HCT116 (cell line): ENCODE measurements at regions not wholly inside any gene's neighbourhood (a gene's known extent, or its start where the extent isn't known, plus 50 kb on each side); places are given as distances from the start of the nearest gene placed in this dataset.

ENCODE experiments used
- ATAC-seq: fragments of 200-7000 bp; cut with Tn5 transposase; 2 replicates; pipeline ENCODE4 v1.9.1; 2020; ENCODE audit warnings: mild to moderate bottlenecking, moderate library complexity
- BruUV-seq: library from RNA; stranded (reverse); fragments of 400-500 nt; replicated peaks from 2 replicates; lab custom pipeline; 2021; lab: Mats Ljungman, UMichigan
- CTCF ChIA-PET: fragments of 300-600 bp; sonication (Branson Sonifier 250); formaldehyde crosslinking; loops from one replicate; lab custom pipeline; 2021; ENCODE audit warnings: antibody characterized with exemption; lab: Charles Lee
- POLR2A ChIA-PET: fragments of 300-600, 350-600 bp; sonication (Branson Sonifier 250); formaldehyde crosslinking; loops from one replicate; lab custom pipeline; 2021; ENCODE audit warnings: antibody characterized with exemption; lab: Charles Lee
- RAD21 ChIA-PET, 2 experiments: fragments of 300-600 bp; sonication (Branson Sonifier 250); formaldehyde crosslinking; loops; one replicate each; lab custom pipeline; 2023; ENCODE audit warnings: low total read pairs in 2 of 2; ENCODE audit not compliant: uncharacterized antibody in 2 of 2, unreplicated experiment in 2 of 2, low non-redundant PET in 1 of 2; lab: Charles Lee
- DNase-seq: peaks from one replicate; pipeline ENCODE4 v3.0.0-alpha.2; 2010; ENCODE audit warnings: low read depth, low spot score
- H2AFZ ChIP-seq: fragments of 200-600 bp; shearing (Covaris generic), sonication (generic); 2 replicates; pipeline ENCODE4 v1.6.1; 2017; ENCODE audit warnings: low read depth, mixed run types, mixed read lengths, antibody characterized with exemption, low read length; ENCODE audit not compliant: poor library complexity, severe bottlenecking
- H3K27ac ChIP-seq: 2 replicates; pipeline ENCODE4 v1.5.1; 2012; ENCODE audit warnings: low read depth, low read length
- H3K27me3 ChIP-seq: fragments of 200-600 bp; sonication (generic); 2 replicates; pipeline ENCODE4 v1.6.1; 2016; ENCODE audit warnings: mixed run types, low read length, mixed read lengths; ENCODE audit not compliant: insufficient read depth
- H3K36me3 ChIP-seq, 2 experiments: fragments of 200-500 bp in 1 of 2; fragments of 200-600 bp in 1 of 2; sonication (Bioruptor generic) in 1 of 2; sonication (generic) in 1 of 2; 2 replicates each; pipeline versions ENCODE4 v1.5.1 to v1.6.1; 2014 to 2016; ENCODE audit warnings: low read length in 2 of 2, inconsistent platforms in 1 of 2, mixed read lengths in 1 of 2, mixed run types in 1 of 2; ENCODE audit not compliant: insufficient read depth in 2 of 2, control insufficient read depth in 1 of 2
- H3K4me1 ChIP-seq, 2 experiments: fragments of 200-600 bp in 1 of 2; sonication (generic) in 1 of 2; 2 replicates each; pipeline versions ENCODE4 v1.5.1 to v1.6.1; 2012 to 2017; ENCODE audit warnings: low read length in 2 of 2, inconsistent platforms in 1 of 2, mild to moderate bottlenecking in 1 of 2, mixed read lengths in 1 of 2, mixed run types in 1 of 2, moderate library complexity in 1 of 2; ENCODE audit not compliant: insufficient read depth in 2 of 2, control insufficient read depth in 1 of 2
- H3K4me2 ChIP-seq: fragments of 200-600 bp; sonication (generic); 2 replicates; pipeline ENCODE4 v1.6.1; 2017; ENCODE audit warnings: mixed run types, low read length, mixed read lengths
- H3K4me3 ChIP-seq, 2 experiments: fragments of 200-600 bp in 1 of 2; sonication (generic) in 1 of 2; replicated peaks in 1 of 2; 2 replicates each; pipeline ENCODE4 v1.5.1; 2011 to 2016; ENCODE audit warnings: low read length in 2 of 2, control low read depth in 1 of 2, low read depth in 1 of 2, mild to moderate bottlenecking in 1 of 2, mixed read lengths in 1 of 2, mixed run types in 1 of 2
- H3K79me2 ChIP-seq: fragments of 200-600 bp; sonication (generic); 2 replicates; pipeline ENCODE4 v1.6.1; 2017; ENCODE audit warnings: mild to moderate bottlenecking, mixed run types, low read length, moderate library complexity, mixed read lengths; ENCODE audit not compliant: insufficient read depth
- H3K9ac ChIP-seq: fragments of 200-600 bp; sonication (generic); 2 replicates; pipeline ENCODE4 v1.6.1; 2016; ENCODE audit warnings: low read length, mixed read lengths
- H3K9me2 ChIP-seq: fragments of 200-600 bp; sonication (generic), shearing (Covaris generic); 2 replicates; pipeline ENCODE4 v1.6.1; 2017; ENCODE audit warnings: mixed run types, mild to moderate bottlenecking, moderate library complexity; ENCODE audit not compliant: insufficient read depth
- H3K9me3 ChIP-seq, 2 experiments: fragments of 200-500 bp in 1 of 2; fragments of 200-600 bp in 1 of 2; sonication (Bioruptor generic) in 1 of 2; sonication (generic) in 1 of 2; 2 replicates each; pipeline ENCODE4 v1.6.1; 2014 to 2017; ENCODE audit warnings: low read length in 2 of 2, mixed read lengths in 2 of 2, inconsistent platforms in 1 of 2, low read depth in 1 of 2, mild to moderate bottlenecking in 1 of 2, mixed run types in 1 of 2, moderate library complexity in 1 of 2; ENCODE audit not compliant: control insufficient read depth in 1 of 2, insufficient read depth in 1 of 2
- H4K20me1 ChIP-seq: fragments of 200-600 bp; sonication (generic), shearing (Covaris generic); 2 replicates; pipeline ENCODE4 v1.6.1; 2017; ENCODE audit warnings: mixed run types, mild to moderate bottlenecking, moderate library complexity; ENCODE audit not compliant: insufficient read depth
- ATF3 ChIP-seq: IDR thresholded peaks from 2 replicates; pipeline ENCODE4 v1.6.1; 2012
- CBX3 ChIP-seq: IDR thresholded peaks from 2 replicates; pipeline ENCODE4 v1.6.1; 2012; ENCODE audit warnings: low read depth
- CEBPB ChIP-seq: IDR thresholded peaks from 2 replicates; pipeline ENCODE4 v1.6.1; 2012; ENCODE audit warnings: low read depth
- EGR1 ChIP-seq: IDR thresholded peaks from 2 replicates; pipeline ENCODE4 v1.6.1; 2012; ENCODE audit warnings: low read depth
- ELF1 ChIP-seq: IDR thresholded peaks from 2 replicates; pipeline ENCODE4 v1.6.1; 2012; ENCODE audit warnings: low read depth, borderline replicate concordance
- EZH2 ChIP-seq: fragments of 200-600 bp; sonication (generic); IDR thresholded peaks from 2 replicates; pipeline ENCODE4 v1.6.1; 2017; ENCODE audit warnings: antibody characterized with exemption, mixed run types
- EZH2phosphoT487 ChIP-seq: fragments of 200-600 bp; IDR thresholded peaks from 2 replicates; pipeline ENCODE4 v1.6.1; 2018; ENCODE audit warnings: antibody characterized with exemption, borderline replicate concordance
- JUND ChIP-seq: IDR thresholded peaks from 2 replicates; pipeline ENCODE4 v1.6.1; 2012
- MAX ChIP-seq: IDR thresholded peaks from 2 replicates; pipeline ENCODE4 v1.6.1; 2012
- POLR2A ChIP-seq: IDR thresholded peaks from 2 replicates; pipeline ENCODE4 v1.7.0; 2011; ENCODE audit warnings: borderline replicate concordance; ENCODE audit not compliant: insufficient read depth, insufficient read length; ENCODE audit errors: extremely low read depth
- POLR2AphosphoS5 ChIP-seq: IDR thresholded peaks from 2 replicates; pipeline ENCODE4 v1.6.1; 2011; ENCODE audit warnings: mild to moderate bottlenecking, low read depth, low read length, moderate library complexity
- RAD21 ChIP-seq: IDR thresholded peaks from 2 replicates; pipeline ENCODE4 v1.6.1; 2012; ENCODE audit warnings: low read depth, mild to moderate bottlenecking
- REST ChIP-seq: IDR thresholded peaks from 2 replicates; pipeline ENCODE4 v1.6.1; 2012; ENCODE audit warnings: low read depth
- SIN3A ChIP-seq: IDR thresholded peaks from 2 replicates; pipeline ENCODE4 v1.6.1; 2012; ENCODE audit warnings: low read depth
- SRF ChIP-seq: IDR thresholded peaks from 2 replicates; pipeline ENCODE4 v1.6.1; 2012; ENCODE audit warnings: low read depth
- TCF7L2 ChIP-seq: IDR thresholded peaks from 2 replicates; pipeline ENCODE4 v1.7.0; 2011; ENCODE audit warnings: borderline replicate concordance, inconsistent platforms; ENCODE audit not compliant: insufficient read depth, insufficient read length; ENCODE audit errors: extremely low read depth
- YY1 ChIP-seq: IDR thresholded peaks from 2 replicates; pipeline ENCODE4 v1.6.1; 2011; ENCODE audit warnings: low read length, low read depth, moderate library complexity, mild to moderate bottlenecking; ENCODE audit not compliant: insufficient replicate concordance; ENCODE audit errors: extremely low read depth
- ZBTB33 ChIP-seq: IDR thresholded peaks from 2 replicates; pipeline ENCODE4 v1.6.1; 2011; ENCODE audit warnings: mild to moderate bottlenecking, low read length, moderate library complexity; ENCODE audit not compliant: insufficient replicate concordance; ENCODE audit errors: extremely low read depth
- ZFX ChIP-seq: fragments of 450-650 bp; IDR thresholded peaks from 2 replicates; pipeline ENCODE4 v1.6.1; 2017
- ZNF274 ChIP-seq: fragments of 200-500 bp; sonication (Bioruptor generic); IDR thresholded peaks from 2 replicates; pipeline ENCODE4 v1.6.1; 2014; ENCODE audit warnings: mild to moderate bottlenecking, low read depth, low read length, inconsistent platforms
- intact Hi-C: fragments of 100-400 bp; cut with micrococcal nuclease; formaldehyde crosslinking; loops from 2 replicates; pipeline ENCODE4 v1.10.0; 2022

- TF ChIP-seq EGR1 = no peak
- TF ChIP-seq CEBPB = no peak
- no peak for TF ChIP-seq TCF7L2
- TF ChIP-seq ATF3 = no peak
Observed at GRCh38 chr13:74773248-74773647, 639.0 kb upstream of the KLF12 start (continued).

GRCh38 chr13:74771964-74772363 is 637.8 kb upstream of the KLF12 start:
- H3K27me3 ChIP-seq = no peaks in the 10 kb centered on the region
- DNase-seq (no peak), ATAC-seq (no peak)
- H3K4me1 ChIP-seq = no peaks in the 10 kb centered on the region
- no peak overlapping the region for H3K4me2 ChIP-seq
- H3K9me2 ChIP-seq = no peaks in the 10 kb centered on the region
- no peaks in the 10 kb centered on the region for H3K9me3 ChIP-seq
- no TSS peak for BruUV-seq
- no peak overlapping the region for H3K4me3 ChIP-seq
- H3K27ac ChIP-seq = no peak overlapping the region
- H3K36me3 ChIP-seq = no peaks in the 10 kb centered on the region
- no peak overlapping the region for H2AFZ ChIP-seq
- no peaks in the 10 kb centered on the region for H3K79me2 ChIP-seq
- CTCF ChIA-PET = no interaction called here
- RAD21 ChIA-PET = no interaction called here
- POLR2A ChIA-PET = no interaction called here
- intact Hi-C loops = no loop called here
- TF ChIP-seq JUND (no peak), CEBPB (no peak), CBX3 (no peak), EZH2phosphoT487 (no peak), RAD21 (no peak), SIN3A (no peak), EZH2 (no peak), ATF3 (no peak), EGR1 (no peak), POLR2A (no peak), SRF (no peak), MAX (no peak), TCF7L2 (no peak), ELF1 (no peak), ZNF274 (no peak), YY1 (no peak), ZBTB33 (no peak), ZFX (no peak), POLR2AphosphoS5 (no peak), REST (no peak)
- no peak overlapping the region for H3K9ac ChIP-seq
- H4K20me1 ChIP-seq = no peaks in the 10 kb centered on the region
